ENCODE measurements at regions not wholly inside any gene's neighbourhood (a gene's known extent, or its start where the extent isn't known, plus 50 kb on each side); places are given as distances from the start of the nearest gene placed in this dataset.

DNA sequence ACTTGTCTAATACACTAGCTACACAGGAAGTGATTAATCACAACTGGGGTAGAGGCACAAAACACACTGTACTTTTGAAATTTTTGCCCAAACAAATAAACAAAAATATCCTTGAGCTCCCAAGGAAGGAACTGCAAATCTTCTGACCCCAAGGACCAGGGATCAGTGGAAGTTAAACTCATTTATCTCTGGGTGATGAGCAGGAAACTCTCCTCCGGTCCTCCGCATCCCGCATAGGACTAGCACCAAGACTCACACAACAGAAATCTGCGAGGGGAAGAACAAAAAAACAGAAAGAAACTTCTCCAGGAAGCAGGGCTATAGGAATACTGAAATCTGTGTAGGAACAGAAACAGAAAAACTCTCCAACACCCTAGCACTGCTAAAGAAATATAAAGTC is 650.3 kb downstream of the DCDC2C start:
- Histone ChIP-seq H3K27ac (replicated peaks) (no peak overlapping the region), H3K36me3 (no peaks in the 10 kb centered on the region), H3K9me3 (replicated peaks) (no peaks in the 10 kb centered on the region), H3K27me3 (ENCODE audit: low read depth) (no peaks in the 10 kb centered on the region), H3K4me3 (no peak overlapping the region), H3K4me1 (no peaks in the 10 kb centered on the region)
- intact Hi-C loops (cut with micrococcal nuclease), result no loop called here
- no peak for DNase-seq
- TF ChIP-seq CTCF (IDR thresholded peaks at IDR 0.05; ENCODE audit: borderline replicate concordance), result no peak

- no peaks in the 10 kb centered on the region for H3K9me3 ChIP-seq (replicated peaks)
- no peaks in the 10 kb centered on the region for H3K4me1 ChIP-seq
- no peak for DNase-seq
- no peak for TF ChIP-seq CTCF (IDR thresholded peaks at IDR 0.05; ENCODE audit: borderline replicate concordance)
- no peaks in the 10 kb centered on the region for H3K36me3 ChIP-seq
- H3K27ac ChIP-seq (replicated peaks), result no peak overlapping the region
- no peaks in the 10 kb centered on the region for H3K27me3 ChIP-seq (ENCODE audit: low read depth)
- no peak overlapping the region for H3K4me3 ChIP-seq
- intact Hi-C loops (cut with micrococcal nuclease), result no loop called here
These were observed 650.8 kb downstream of the DCDC2C start for GRCh38 chr2:4354164-4354563.

DNA sequence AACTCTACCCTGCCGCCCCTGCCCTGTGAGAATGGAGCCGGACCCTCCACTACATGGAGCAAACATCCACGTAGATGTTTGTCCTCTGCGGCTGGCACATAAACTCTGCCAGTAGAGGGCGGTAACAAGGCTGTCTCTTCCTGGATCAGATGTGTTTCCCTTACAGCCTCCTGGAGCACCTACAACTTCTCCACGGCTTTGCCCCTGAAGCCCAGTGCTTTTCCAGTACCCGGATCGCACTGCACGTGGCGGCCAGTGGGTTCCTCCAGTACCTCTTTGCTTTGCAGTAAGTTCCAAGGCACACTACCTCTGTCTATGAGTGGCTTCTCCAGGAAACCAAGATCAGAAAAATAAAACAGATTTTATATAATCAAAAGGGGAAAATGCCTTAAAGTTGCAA is 651.3 kb downstream of the DCDC2C start:
- H3K27me3 ChIP-seq (ENCODE audit: low read depth), result no peaks in the 10 kb centered on the region
- no peaks in the 10 kb centered on the region for H3K36me3 ChIP-seq
- intact Hi-C loops (cut with micrococcal nuclease), result no loop called here
- no peak for DNase-seq
- H3K4me3 ChIP-seq, result no peak overlapping the region
- no peak overlapping the region for H3K27ac ChIP-seq (replicated peaks)
- H3K9me3 ChIP-seq (replicated peaks), result no peaks in the 10 kb centered on the region
- H3K4me1 ChIP-seq, result no peaks in the 10 kb centered on the region
- peak; percentile 35 for TF ChIP-seq CTCF (IDR thresholded peaks at IDR 0.05; ENCODE audit: borderline replicate concordance)

GRCh38 chr2:4356109-4356508 is 652.7 kb downstream of the DCDC2C start:
- no peak overlapping the region for H3K4me3 ChIP-seq
- no peak for TF ChIP-seq CTCF (IDR thresholded peaks at IDR 0.05; ENCODE audit: borderline replicate concordance)
- intact Hi-C loops (cut with micrococcal nuclease), result no loop called here
- no peaks in the 10 kb centered on the region for H3K4me1 ChIP-seq
- DNase-seq, result no peak
- no peak overlapping the region for H3K27ac ChIP-seq (replicated peaks)
- no peaks in the 10 kb centered on the region for H3K27me3 ChIP-seq (ENCODE audit: low read depth)
- peaks cover under 1% of the 10 kb centered on the region for H3K9me3 ChIP-seq (replicated peaks)
- no peaks in the 10 kb centered on the region for H3K36me3 ChIP-seq

DNA sequence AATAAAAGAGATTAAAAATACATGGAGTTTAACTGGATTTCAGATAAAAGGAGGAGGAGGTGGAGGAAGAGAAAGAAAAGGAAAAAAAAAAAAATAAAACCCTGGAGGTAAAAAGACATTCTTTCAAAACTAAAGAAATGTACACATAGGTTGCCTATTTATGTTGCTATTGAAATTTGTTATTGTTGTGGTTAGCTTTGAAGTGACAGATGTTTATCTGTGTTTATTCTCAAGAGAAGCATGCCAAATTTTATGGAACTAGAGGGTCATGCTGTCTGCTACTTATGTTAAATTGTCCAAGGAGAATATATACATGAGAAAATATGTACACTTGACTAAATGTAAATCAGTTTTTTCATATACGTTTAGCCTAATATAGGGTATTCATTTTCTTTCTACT is 653.2 kb downstream of the DCDC2C start:
- TF ChIP-seq CTCF (IDR thresholded peaks at IDR 0.05; ENCODE audit: borderline replicate concordance), result no peak
- Histone ChIP-seq H3K4me1 (no peaks in the 10 kb centered on the region), H3K36me3 (no peaks in the 10 kb centered on the region), H3K4me3 (no peak overlapping the region), H3K27ac (replicated peaks) (no peak overlapping the region), H3K27me3 (ENCODE audit: low read depth) (no peaks in the 10 kb centered on the region), H3K9me3 (replicated peaks) (peaks cover 3% of the 10 kb centered on the region)
- no peak for DNase-seq
- intact Hi-C loops (cut with micrococcal nuclease), result no loop called here

- Histone ChIP-seq H3K4me3 (no peak overlapping the region), H3K4me1 (no peaks in the 10 kb centered on the region), H3K27ac (replicated peaks) (no peak overlapping the region), H3K9me3 (replicated peaks) (peaks cover 3% of the 10 kb centered on the region), H3K27me3 (ENCODE audit: low read depth) (no peaks in the 10 kb centered on the region), H3K36me3 (no peaks in the 10 kb centered on the region)
- intact Hi-C loops (cut with micrococcal nuclease), result no loop called here
- no peak for TF ChIP-seq CTCF (IDR thresholded peaks at IDR 0.05; ENCODE audit: borderline replicate concordance)
- DNase-seq, result no peak
These were observed 653.7 kb downstream of the DCDC2C start for GRCh38 chr2:4357121-4357520.

Data from left ventricle myocardium inferior (tissue), 1 donor.